NCI-H82 treated with DMSO at 0.1 percent for 48 hours (cell line): ENCODE measurements at regions not wholly inside any gene's neighbourhood (a gene's known extent, or its start where the extent isn't known, plus 50 kb on each side); places are given as distances from the start of the nearest gene placed in this dataset.
"Not testable (repeated sequence)": the region's sequence is repeated elsewhere in the genome, so short reads cannot be mapped to it uniquely, and the experiment has no call there.

Experiments
- DNase-seq: peaks from one replicate; lab custom pipeline; 2025; ENCODE audit not compliant: unreplicated experiment; lab: John Stamatoyannopoulos, UW

DNA sequence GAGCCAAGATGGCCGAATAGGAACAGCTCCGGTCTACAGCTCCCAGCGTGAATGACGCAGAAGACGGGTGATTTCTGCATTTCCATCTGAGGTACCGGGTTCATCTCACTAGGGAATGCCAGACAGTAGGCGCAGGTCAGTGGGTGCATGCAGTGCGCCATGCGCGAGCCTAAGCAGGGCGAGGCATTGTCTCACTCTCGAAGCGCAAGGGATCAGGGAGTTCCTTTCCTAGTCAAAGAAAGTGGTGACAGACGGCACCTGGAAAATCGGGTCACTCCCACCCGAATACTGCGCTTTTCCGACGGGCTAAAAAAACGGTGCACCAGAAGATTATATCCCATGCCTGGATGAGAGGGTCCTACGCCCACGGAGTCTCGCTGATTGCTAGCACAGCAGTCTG, 600.1 kb downstream of the PRR16 start:
- DNase-seq: not testable (repeated sequence)

DNA sequence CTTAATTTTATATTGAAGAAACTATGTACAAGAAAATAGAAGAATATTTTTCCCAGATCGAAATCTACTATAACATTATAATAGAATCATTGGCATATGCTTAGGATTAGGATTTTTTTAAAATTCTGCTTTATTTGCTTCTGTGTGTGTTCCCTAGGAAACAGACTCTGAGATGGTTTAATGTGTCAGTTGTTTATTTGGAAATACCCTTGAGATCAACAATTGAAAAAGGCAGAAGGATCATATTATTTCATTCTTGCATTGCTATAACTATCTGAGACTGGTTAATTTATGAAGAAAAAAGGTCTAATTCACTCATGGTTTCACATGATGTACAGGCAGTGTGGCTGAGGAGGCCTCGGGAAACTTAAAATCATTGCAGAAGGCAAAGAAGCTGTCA, 622.6 kb downstream of the PRR16 start:
- no peak for DNase-seq

GRCh38 chr5:121087560-121087959, 623.5 kb downstream of the PRR16 start:
- DNase-seq: no peak

GRCh38 chr5:121088341-121088740, 624.2 kb downstream of the PRR16 start:
- no peak for DNase-seq

DNA sequence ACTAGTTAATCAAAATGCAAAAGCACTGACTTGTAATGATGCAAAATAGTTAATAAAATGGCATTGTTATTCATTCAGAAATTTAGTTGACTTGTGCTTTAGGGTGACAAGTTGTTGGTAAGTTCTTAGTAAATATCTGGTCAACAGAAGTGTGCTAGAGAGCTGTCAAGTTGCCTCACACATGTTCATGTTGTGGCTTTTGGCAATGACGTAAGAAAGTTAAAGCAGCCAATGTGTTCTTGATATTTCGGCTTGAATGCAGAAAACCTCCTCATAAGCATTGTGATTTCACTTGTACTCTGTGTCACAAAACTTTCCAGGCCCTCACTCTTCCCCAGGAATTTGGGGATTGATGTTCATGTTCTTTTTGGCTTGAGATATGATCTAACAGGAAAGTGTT, 626.7 kb downstream of the PRR16 start:
- no peak for DNase-seq

- DNase-seq: no peak
These were observed 636.8 kb downstream of the PRR16 start for GRCh38 chr5:121100931-121101330.

DNA sequence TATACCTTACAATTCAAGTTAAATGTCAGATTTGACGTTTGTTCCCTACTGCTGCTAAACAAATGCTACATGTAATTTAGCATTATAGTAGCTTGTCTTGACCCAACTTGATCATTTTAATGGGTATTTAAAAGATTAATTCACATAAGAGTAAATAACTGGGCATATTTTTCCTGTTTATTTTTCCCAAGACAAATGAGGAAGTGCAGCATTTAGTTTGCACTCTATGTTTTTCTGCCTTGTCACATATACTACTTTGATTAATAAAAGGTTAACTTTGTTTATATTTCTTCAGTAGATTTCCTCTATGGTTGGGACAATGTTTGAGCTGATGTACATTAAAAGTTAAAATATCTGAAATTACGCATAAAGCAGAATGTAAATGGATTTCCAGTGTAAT, 641.8 kb downstream of the PRR16 start:
- no peak for DNase-seq

DNA sequence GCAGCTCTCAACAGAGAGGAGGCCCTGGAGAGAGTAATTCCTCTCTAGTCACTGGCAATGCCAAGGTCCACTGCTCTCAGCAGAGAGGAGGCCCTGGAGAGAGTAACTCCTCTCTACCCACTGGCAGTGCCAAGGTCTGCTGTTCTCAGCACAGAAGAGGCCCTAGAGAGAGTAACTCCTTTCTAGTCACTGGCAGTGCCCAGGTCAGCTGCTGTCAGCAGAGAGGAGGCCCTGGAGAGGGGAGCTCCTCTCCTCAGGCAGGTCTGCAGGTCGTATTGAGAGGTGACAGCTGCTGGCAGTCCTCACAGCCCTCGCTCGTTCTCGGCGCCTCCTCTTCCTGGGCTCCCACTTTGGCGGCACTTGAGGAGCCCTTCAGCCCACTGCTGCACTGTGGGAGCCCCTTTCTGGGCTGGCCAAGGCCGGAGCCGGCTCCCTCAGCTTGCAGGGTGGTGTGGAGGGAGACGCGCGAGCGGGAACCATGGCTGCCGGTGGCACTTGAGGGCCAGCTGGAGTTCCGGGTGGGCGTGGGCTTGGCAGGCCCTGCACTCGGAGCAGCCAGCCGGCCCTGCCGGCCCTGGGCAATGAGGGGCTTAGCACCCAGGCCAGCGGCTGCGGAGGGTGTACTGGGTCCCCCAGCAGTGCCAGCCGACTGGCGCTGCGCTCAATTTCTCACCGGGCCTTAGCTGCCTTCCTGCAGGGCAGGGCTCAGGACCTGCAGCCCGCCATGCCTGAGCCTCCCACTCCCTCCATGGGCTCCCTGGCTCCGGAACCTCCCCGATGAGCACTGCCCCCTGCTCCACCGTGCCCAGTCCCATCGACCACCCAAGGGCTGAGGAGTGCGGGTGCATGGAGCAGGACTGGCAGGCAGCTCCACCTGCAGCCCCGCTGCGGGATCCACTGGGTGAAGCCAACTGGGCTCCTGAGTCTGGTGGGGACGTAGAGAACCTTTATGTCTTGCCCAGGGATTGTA, 642.9 kb downstream of the PRR16 start:
- DNase-seq: not testable (repeated sequence)

GRCh38 chr5:121108725-121109124, 644.6 kb downstream of the PRR16 start:
- DNase-seq: no peak

DNA sequence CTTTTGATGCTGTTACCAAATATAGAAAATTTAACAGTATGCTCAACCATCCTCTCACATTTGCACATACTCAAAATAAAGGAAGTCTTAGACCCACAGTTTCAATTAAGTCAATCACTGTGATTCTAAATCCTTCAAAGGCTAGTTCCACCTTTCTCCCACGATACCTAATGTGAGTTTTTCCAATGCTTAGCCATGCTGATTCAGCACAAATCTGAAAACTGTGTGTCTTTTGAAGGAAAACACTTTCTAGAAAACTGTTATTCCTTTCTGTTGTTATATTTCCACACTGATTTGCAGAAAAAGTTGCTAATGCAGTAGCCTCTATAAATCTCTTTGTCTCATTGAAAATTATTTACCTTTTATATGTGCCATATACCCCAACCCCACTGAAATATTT, 645.7 kb downstream of the PRR16 start:
- no peak for DNase-seq

DNA sequence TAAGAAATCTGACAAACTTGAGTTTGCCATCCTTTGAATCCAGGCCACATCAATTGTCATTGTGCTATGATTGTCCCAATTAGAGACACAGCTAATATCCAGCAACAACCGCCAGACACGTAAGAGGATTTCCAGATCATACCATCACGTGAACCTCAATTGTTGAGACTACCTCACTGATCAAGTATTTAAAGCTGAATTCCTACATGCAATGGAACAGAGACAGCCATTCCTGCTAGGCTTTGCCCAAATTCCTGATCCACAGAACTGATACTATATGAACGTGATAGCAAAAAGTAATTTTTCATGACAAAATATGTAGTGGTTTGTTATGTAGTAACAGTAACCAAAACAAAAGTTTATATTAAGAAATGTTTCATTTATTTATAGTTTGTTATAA, 657.7 kb downstream of the PRR16 start:
- no peak for DNase-seq

DNA sequence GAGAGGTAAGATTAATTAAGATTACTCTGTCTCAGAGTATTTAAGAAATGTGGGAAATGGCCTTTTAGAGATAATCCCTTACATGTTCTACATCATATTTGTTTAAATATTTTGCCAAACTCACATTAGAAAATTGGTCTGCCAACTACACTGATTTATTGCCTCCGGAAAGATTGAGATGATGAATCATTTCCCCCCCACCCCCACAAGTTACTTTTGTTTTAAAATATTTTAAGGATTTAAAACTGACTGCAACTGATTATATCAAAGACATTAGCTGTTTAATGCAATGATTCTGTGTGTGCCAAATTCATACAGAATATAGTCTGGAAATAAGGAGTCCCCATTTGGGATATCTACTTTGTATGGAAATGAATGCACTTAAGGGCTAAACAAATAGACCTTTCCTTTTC, 674.4 kb downstream of the PRR16 start:
- no peak for DNase-seq

GRCh38 chr5:121138952-121139351, 674.9 kb downstream of the PRR16 start:
- no peak for DNase-seq

GRCh38 chr5:121144764-121145163, 680.7 kb downstream of the PRR16 start:
- DNase-seq: no peak

DNA sequence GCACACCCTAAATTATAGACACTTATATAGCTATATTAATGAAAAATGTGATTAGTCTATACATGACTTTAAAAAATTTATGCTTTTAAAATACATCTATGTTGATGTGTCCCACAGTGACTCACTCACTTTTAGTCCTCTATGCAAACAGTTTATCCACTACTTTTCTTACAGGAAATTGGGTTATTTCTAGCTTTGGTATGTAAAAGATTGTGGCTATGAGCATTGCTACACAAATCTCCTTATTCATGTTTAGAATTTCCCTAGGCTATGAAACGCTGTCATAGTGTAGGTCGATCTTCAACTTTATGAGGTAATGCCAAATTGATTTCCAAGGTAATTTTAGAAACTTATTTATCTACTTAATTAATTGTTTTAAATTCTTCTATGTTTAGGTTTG, 687.4 kb downstream of the PRR16 start:
- DNase-seq: no peak

- no peak for DNase-seq
These were observed 688.3 kb downstream of the PRR16 start for GRCh38 chr5:121152411-121152810.

GRCh38 chr5:121156565-121156964, 692.5 kb downstream of the PRR16 start:
- DNase-seq: no peak

DNA sequence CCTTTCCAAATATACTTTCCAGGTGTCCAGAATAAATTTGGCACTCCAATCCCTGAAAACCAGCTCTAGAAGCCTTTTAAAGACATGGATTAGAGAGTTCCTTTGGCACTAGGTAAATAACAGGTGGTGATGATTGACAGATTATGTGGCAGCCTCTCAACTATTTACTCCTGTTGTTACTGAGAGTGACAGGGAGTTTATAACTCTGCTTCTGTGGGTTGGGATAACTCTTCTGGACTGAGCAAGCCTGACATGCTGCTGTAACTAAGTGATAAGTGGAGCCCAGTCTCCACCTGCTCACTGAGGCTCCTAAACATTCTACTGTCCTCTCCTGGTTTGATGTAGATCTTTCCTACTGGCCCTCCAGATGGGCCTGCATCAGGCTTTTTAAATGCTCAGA, 693.2 kb upstream of the FTMT start:
- DNase-seq: peak; percentile 32

DNA sequence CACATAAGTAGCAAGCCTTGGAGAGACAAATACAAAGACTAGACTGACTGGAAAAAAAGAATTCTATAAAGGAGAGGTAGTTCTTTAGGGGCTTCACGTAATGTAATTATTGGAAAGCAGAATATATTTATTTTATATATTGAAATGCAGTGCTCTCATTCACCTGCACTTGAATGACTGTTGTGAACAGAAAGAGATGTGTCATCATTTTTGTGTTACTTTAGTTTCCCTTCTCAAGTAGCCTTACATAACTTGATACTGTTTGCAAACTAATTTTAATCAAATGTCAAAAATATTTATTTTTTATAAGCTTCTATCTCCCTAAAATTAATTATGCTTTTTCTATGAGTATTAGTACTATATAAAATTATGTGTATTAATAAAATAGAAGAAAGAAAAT, 691.1 kb upstream of the FTMT start:
- no peak for DNase-seq

DNA sequence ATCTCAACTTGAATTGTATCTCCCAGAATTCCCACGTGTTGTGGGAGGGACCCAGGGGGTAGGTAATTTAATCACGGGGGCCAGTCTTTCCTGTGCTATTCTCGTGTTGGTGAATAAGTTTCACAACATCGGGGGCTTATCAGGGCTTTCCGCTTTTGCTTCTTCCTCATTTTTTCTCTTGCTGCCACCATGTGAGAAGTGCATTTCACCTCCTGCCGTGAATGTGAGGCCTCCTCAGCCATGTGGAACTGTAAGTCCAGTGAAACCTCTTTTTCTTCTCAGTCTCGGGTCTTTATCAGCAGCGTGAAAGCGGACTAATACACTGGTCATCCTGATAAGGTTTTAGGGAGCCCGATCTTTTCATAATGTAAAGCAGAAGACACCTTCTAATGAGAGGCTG, 687.0 kb upstream of the FTMT start:
- DNase-seq: no peak

DNA sequence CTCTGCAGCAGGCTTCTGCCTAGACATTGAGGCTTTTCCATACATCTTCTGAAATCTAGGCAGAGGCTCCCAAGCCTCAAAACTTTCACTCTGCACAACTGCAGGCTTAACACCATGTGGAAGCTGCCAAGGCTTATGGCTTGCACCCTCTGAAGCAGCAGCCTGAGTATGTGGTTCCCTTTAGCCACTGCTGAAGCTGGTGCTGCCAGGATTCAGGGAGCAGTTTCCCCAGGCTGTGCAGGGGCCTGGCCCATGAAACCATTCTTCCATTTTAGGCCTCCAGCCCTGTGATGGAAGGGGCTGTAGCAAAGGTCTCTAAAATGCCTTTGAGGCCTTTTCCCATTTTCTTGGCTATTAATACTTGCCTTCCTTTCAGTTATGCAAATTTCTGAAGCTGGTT, 680.3 kb upstream of the FTMT start:
- no peak for DNase-seq

DNA sequence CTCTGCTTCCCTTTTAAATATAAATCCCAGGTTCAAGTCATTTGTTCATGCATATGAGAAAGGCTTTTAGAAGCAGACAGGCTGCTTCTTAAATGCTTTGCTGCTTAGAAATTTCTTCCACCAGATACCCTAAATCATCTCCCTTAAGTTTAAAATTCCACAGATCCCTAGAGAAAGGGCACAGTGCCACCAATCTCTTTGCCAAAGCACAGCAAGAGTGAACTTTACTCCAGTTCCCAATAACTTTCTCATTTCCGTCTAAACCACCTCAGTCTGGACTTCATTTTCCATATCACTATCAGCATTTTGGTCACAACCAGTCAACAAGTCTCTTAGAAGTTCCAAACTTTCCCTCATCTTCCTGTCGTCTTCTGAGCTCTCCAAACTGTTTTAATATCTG, 679.8 kb upstream of the FTMT start:
- no peak for DNase-seq

GRCh38 chr5:121174351-121174750, 677.3 kb upstream of the FTMT start:
- no peak for DNase-seq
